ENCODE measurements at regions not wholly inside any gene's neighbourhood (a gene's known extent, or its start where the extent isn't known, plus 50 kb on each side); places are given as distances from the start of the nearest gene placed in this dataset.
"Not testable (repeated sequence)": the region's sequence is repeated elsewhere in the genome, so short reads cannot be mapped to it uniquely, and the experiment has no call there.

DNA sequence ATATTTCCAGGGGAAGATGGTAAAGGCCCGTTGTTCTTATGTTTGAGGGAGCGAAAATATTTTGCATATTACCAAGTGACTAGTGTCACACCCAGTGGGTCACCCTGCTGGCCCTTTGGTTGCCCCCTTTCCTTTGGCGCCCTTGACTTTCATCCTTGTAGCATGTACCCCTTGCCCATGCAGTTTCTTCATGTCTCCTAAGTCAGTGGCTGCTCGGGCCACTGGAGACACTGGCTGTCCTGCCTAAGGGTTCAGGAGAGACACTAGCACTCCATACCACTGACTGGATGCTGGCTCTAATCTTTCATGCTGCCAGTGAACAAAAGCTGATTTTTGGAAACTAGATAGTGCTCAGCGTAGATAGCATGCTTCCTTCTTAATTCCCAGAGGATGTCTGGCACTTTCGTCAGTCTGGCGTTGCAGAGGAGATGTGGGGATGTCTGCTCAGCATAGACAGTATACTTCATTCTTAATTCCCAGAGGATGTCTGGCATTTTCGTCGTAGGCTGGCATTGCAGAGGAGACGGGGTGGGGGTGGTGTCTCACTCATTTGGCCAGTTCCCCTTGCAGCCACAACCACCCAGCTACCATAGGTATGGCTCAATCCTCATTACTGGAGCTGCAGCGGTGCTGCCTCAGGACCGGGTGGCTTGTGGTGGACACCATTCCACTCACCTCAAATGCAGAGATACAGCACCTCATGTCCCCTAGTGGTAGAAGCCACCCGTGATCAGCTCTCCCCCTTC is 770.9 kb upstream of the TPTE start:
- Histone ChIP-seq H3K4me1 (ENCODE audit: control insufficient read depth, low read length) (no peaks in the 10 kb centered on the region), H3K27ac (ENCODE audit: low read depth, low read length) (no peak overlapping the region), H3K9me3 (ENCODE audit: control insufficient read depth, insufficient read depth, low read length) (peaks cover 40% of the 10 kb centered on the region), H3K9me2 (replicated peaks; ENCODE audit: control insufficient read depth, low read length) (no peaks in the 10 kb centered on the region), H3K27me3 (ENCODE audit: control insufficient read depth, low read length) (no peaks in the 10 kb centered on the region), H3K79me2 (ENCODE audit: control insufficient read depth, low read length) (no peaks in the 10 kb centered on the region), H3K4me3 (ENCODE audit: low read length) (no peak overlapping the region), H3K4me2 (ENCODE audit: low read length) (no peak overlapping the region), H3F3A (ENCODE audit: control insufficient read depth, insufficient read depth) (no peaks in the 10 kb centered on the region), H3K36me3 (ENCODE audit: control insufficient read depth, low read length) (no peaks in the 10 kb centered on the region), H4K20me1 (ENCODE audit: control insufficient read depth, insufficient read depth, low read depth, low read length) (no peaks in the 10 kb centered on the region)
- TF ChIP-seq EZH2phosphoT487 (IDR thresholded peaks at IDR 0.05; ENCODE audit: borderline replicate concordance, low read length), result no peak
- TF ChIP-seq, protein P1, sequence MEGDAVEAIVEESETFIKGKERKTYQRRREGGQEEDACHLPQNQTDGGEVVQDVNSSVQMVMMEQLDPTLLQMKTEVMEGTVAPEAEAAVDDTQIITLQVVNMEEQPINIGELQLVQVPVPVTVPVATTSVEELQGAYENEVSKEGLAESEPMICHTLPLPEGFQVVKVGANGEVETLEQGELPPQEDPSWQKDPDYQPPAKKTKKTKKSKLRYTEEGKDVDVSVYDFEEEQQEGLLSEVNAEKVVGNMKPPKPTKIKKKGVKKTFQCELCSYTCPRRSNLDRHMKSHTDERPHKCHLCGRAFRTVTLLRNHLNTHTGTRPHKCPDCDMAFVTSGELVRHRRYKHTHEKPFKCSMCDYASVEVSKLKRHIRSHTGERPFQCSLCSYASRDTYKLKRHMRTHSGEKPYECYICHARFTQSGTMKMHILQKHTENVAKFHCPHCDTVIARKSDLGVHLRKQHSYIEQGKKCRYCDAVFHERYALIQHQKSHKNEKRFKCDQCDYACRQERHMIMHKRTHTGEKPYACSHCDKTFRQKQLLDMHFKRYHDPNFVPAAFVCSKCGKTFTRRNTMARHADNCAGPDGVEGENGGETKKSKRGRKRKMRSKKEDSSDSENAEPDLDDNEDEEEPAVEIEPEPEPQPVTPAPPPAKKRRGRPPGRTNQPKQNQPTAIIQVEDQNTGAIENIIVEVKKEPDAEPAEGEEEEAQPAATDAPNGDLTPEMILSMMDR (IDR thresholded peaks at IDR 0.05; ENCODE audit: low read depth, low read length, poor library complexity, severe bottlenecking), result no peak

- not testable (repeated sequence) for H3K36me3 ChIP-seq (ENCODE audit: control insufficient read depth, low read length); H3K27me3 ChIP-seq (ENCODE audit: control insufficient read depth, low read length); H3K4me2 ChIP-seq (ENCODE audit: low read length); H3K27ac ChIP-seq (ENCODE audit: low read depth, low read length); H3K9me2 ChIP-seq (replicated peaks; ENCODE audit: control insufficient read depth, low read length); H4K20me1 ChIP-seq (ENCODE audit: control insufficient read depth, insufficient read depth, low read depth, low read length); H3K4me1 ChIP-seq (ENCODE audit: control insufficient read depth, low read length); H3K4me3 ChIP-seq (ENCODE audit: low read length); H3F3A ChIP-seq (ENCODE audit: control insufficient read depth, insufficient read depth); H3K79me2 ChIP-seq (ENCODE audit: control insufficient read depth, low read length)
- H3K9me3 ChIP-seq (ENCODE audit: control insufficient read depth, insufficient read depth, low read length), result peaks cover 40% of the 10 kb centered on the region
These were observed 770.2 kb upstream of the TPTE start for GRCh38 chr21:9751087-9751585.

DNA sequence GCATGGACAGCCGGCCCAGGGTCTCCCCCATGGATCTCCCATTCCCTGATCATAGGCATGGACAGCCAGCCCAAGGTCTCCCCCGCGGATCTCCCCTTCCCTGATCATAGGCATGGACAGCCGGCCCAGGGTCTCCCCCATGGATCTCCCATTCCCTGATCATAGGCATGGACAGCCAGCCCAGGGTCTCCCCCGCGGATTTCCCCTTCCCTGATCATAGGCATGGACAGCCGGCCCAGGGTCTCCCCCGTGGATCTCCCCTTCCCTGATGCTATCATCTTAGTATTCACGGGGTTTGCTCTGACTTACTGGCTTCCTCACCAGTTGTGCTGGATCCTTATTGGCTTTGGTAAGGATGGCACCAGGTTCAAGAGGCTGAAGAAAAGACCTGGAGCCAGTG is 769.4 kb upstream of the TPTE start:
- H4K20me1 ChIP-seq (ENCODE audit: control insufficient read depth, insufficient read depth, low read depth, low read length); H3K4me1 ChIP-seq (ENCODE audit: control insufficient read depth, low read length); H3K27me3 ChIP-seq (ENCODE audit: control insufficient read depth, low read length); H3K4me3 ChIP-seq (ENCODE audit: low read length); H3F3A ChIP-seq (ENCODE audit: control insufficient read depth, insufficient read depth); H3K9me2 ChIP-seq (replicated peaks; ENCODE audit: control insufficient read depth, low read length); H3K4me2 ChIP-seq (ENCODE audit: low read length); H3K79me2 ChIP-seq (ENCODE audit: control insufficient read depth, low read length); H3K36me3 ChIP-seq (ENCODE audit: control insufficient read depth, low read length); H3K27ac ChIP-seq (ENCODE audit: low read depth, low read length): not testable (repeated sequence)
- H3K9me3 ChIP-seq (ENCODE audit: control insufficient read depth, insufficient read depth, low read length), result peaks cover 35% of the 10 kb centered on the region

DNA sequence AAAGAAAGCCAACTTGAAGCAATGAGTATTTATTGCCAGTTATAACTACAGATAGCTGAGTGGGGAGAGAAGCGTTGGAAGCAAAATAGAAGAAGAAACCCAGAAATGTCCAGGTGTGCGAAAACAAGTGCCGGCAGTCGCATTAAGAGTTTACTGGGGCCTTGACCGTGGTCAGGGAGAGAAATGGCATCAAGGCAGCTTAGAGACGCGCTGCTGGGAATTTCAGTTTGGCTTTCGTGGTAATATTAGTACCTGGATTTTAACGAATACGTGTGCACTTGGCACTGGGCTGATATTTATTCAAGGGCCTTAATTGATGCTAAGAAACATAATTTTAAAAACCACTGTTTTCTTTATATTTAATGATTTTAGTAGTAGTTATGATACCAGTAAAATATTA is 767.9 kb upstream of the TPTE start:
- not testable (repeated sequence) for H3K9me2 ChIP-seq (replicated peaks; ENCODE audit: control insufficient read depth, low read length); H3K79me2 ChIP-seq (ENCODE audit: control insufficient read depth, low read length); H3F3A ChIP-seq (ENCODE audit: control insufficient read depth, insufficient read depth); H3K36me3 ChIP-seq (ENCODE audit: control insufficient read depth, low read length); H3K4me3 ChIP-seq (ENCODE audit: low read length); H3K27me3 ChIP-seq (ENCODE audit: control insufficient read depth, low read length); H3K4me1 ChIP-seq (ENCODE audit: control insufficient read depth, low read length); H4K20me1 ChIP-seq (ENCODE audit: control insufficient read depth, insufficient read depth, low read depth, low read length); H3K4me2 ChIP-seq (ENCODE audit: low read length); H3K27ac ChIP-seq (ENCODE audit: low read depth, low read length)
- H3K9me3 ChIP-seq (ENCODE audit: control insufficient read depth, insufficient read depth, low read length), result peaks cover 43% of the 10 kb centered on the region

DNA sequence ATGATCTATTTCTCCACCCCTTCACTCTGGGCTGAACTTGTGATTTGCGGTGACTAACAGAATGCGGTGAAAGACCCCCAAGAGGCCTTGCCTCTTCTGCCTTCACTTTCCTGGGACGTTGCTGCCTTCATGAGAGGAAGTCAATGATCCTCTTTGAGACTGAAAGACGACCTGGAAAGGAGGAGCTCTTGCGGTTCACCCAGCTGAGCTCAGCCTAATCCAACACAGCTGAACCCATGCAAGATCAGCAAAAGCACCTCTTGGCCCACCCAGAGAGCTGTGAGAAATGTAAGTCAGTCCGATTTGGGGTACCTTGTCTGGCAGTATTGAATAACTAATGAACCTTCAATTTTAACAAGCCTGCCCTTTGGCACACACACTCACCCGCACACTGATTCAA is 767.4 kb upstream of the TPTE start:
- no peak overlapping the region for H3K27ac ChIP-seq (ENCODE audit: low read depth, low read length)
- no peaks in the 10 kb centered on the region for H3K27me3 ChIP-seq (ENCODE audit: control insufficient read depth, low read length)
- H4K20me1 ChIP-seq (ENCODE audit: control insufficient read depth, insufficient read depth, low read depth, low read length), result no peaks in the 10 kb centered on the region
- no peaks in the 10 kb centered on the region for H3K79me2 ChIP-seq (ENCODE audit: control insufficient read depth, low read length)
- no peaks in the 10 kb centered on the region for H3K4me1 ChIP-seq (ENCODE audit: control insufficient read depth, low read length)
- H3K9me3 ChIP-seq (ENCODE audit: control insufficient read depth, insufficient read depth, low read length), result peaks cover 46% of the 10 kb centered on the region
- TF ChIP-seq, protein P1 (IDR thresholded peaks at IDR 0.05; ENCODE audit: low read depth, low read length, poor library complexity, severe bottlenecking), result no peak
- no peak for TF ChIP-seq EZH2phosphoT487 (IDR thresholded peaks at IDR 0.05; ENCODE audit: borderline replicate concordance, low read length)
- no peaks in the 10 kb centered on the region for H3F3A ChIP-seq (ENCODE audit: control insufficient read depth, insufficient read depth)
- H3K36me3 ChIP-seq (ENCODE audit: control insufficient read depth, low read length), result no peaks in the 10 kb centered on the region
- no peak overlapping the region for H3K4me2 ChIP-seq (ENCODE audit: low read length)
- H3K4me3 ChIP-seq (ENCODE audit: low read length), result no peak overlapping the region
- no peaks in the 10 kb centered on the region for H3K9me2 ChIP-seq (replicated peaks; ENCODE audit: control insufficient read depth, low read length)

DNA sequence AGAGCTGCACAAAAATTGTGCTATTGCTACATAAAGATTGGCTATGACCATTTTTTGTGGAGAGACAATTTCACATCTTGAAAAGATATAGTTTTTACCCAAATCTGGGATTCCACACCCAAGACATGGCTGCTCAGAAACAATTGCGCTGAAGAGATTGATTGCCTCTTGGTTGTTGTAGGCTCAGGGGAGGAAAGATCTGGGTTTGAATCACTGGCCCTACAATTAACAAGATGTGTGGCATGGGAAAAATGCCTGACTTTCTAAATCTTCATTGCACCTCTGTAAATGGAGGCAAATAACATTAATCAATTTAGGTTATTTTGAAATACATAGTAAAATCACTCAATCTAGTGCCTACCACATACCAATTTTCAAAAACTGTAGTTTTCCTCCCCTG is 766.9 kb upstream of the TPTE start:
- H3F3A ChIP-seq (ENCODE audit: control insufficient read depth, insufficient read depth); H3K27ac ChIP-seq (ENCODE audit: low read depth, low read length); H3K9me2 ChIP-seq (replicated peaks; ENCODE audit: control insufficient read depth, low read length); H3K79me2 ChIP-seq (ENCODE audit: control insufficient read depth, low read length); H3K4me3 ChIP-seq (ENCODE audit: low read length); H3K27me3 ChIP-seq (ENCODE audit: control insufficient read depth, low read length); H3K36me3 ChIP-seq (ENCODE audit: control insufficient read depth, low read length); H3K4me1 ChIP-seq (ENCODE audit: control insufficient read depth, low read length); H4K20me1 ChIP-seq (ENCODE audit: control insufficient read depth, insufficient read depth, low read depth, low read length); H3K4me2 ChIP-seq (ENCODE audit: low read length): not testable (repeated sequence)
- H3K9me3 ChIP-seq (ENCODE audit: control insufficient read depth, insufficient read depth, low read length), result peaks cover 48% of the 10 kb centered on the region

Measured in DOHH2 (cell line).